ACC112 (cell line): ENCODE measurements at regions not wholly inside any gene's neighbourhood (a gene's known extent, or its start where the extent isn't known, plus 50 kb on each side); places are given as distances from the start of the nearest gene placed in this dataset.

Experiments used
- H2AFZ ChIP-seq: fragments of 200-600 bp; sonication (generic); one replicate; pipeline ENCODE4 v1.6.0; 2017; ENCODE audit warnings: antibody characterized with exemption, low read length; ENCODE audit not compliant: unreplicated experiment
- H3K27ac ChIP-seq: fragments of 200-600 bp; sonication (generic); 2 replicates; pipeline ENCODE4 v1.5.1; 2014; ENCODE audit warnings: low read depth, mild to moderate bottlenecking, antibody characterized with exemption, low read length, moderate library complexity
- H3K27me3 ChIP-seq: fragments of 200-600 bp; sonication (generic); 2 replicates; pipeline ENCODE4 v1.6.1; 2014; ENCODE audit warnings: mild to moderate bottlenecking, antibody characterized with exemption, low read length, moderate library complexity, mixed read lengths; ENCODE audit not compliant: insufficient read depth
- H3K36me3 ChIP-seq: fragments of 200-600 bp; sonication (generic); 2 replicates; pipeline ENCODE4 v1.6.1; 2016; ENCODE audit warnings: mild to moderate bottlenecking, antibody characterized with exemption, low read length, moderate library complexity, mixed read lengths; ENCODE audit not compliant: insufficient read depth
- H3K4me1 ChIP-seq: fragments of 200-600 bp; sonication (generic); one replicate; pipeline ENCODE4 v1.6.1; 2016; ENCODE audit warnings: low read length, mixed read lengths; ENCODE audit not compliant: insufficient read depth, unreplicated experiment, control insufficient read depth
- H3K4me3 ChIP-seq: fragments of 200-600 bp; sonication (generic); 2 replicates; pipeline ENCODE4 v1.5.1; 2014; ENCODE audit warnings: mild to moderate bottlenecking, low read depth, low read length
- H3K79me2 ChIP-seq: fragments of 200-600 bp; sonication (generic); one replicate; pipeline ENCODE4 v1.6.0; 2016; ENCODE audit warnings: low read length; ENCODE audit not compliant: control insufficient read depth, unreplicated experiment, insufficient read depth

- no peak overlapping the region for H3K27ac ChIP-seq
- H3K27me3 ChIP-seq: no peaks in the 10 kb centered on the region
- H3K4me3 ChIP-seq: no peak overlapping the region
- H3K79me2 ChIP-seq: no peaks in the 10 kb centered on the region
- H2AFZ ChIP-seq: no peak overlapping the region
- H3K4me1 ChIP-seq: no peaks in the 10 kb centered on the region
- no peaks in the 10 kb centered on the region for H3K36me3 ChIP-seq
These were observed 50.8 kb upstream of the SLC39A10 start for GRCh38 chr2:195606179-195606578.

GRCh38 chr2:195604706-195605105 is 52.3 kb upstream of the SLC39A10 start:
- Histone ChIP-seq H3K4me3 (no peak overlapping the region), H3K4me1 (no peaks in the 10 kb centered on the region), H3K36me3 (no peaks in the 10 kb centered on the region), H3K79me2 (no peaks in the 10 kb centered on the region), H2AFZ (no peak overlapping the region), H3K27me3 (no peaks in the 10 kb centered on the region), H3K27ac (no peak overlapping the region)

- no peaks in the 10 kb centered on the region for H3K36me3 ChIP-seq
- no peaks in the 10 kb centered on the region for H3K79me2 ChIP-seq
- H3K4me3 ChIP-seq: no peak overlapping the region
- H2AFZ ChIP-seq: no peak overlapping the region
- H3K27me3 ChIP-seq: no peaks in the 10 kb centered on the region
- no peak overlapping the region for H3K27ac ChIP-seq
- no peaks in the 10 kb centered on the region for H3K4me1 ChIP-seq
These were observed 53.0 kb upstream of the SLC39A10 start for GRCh38 chr2:195603998-195604397.

GRCh38 chr2:195603408-195603807 is 53.6 kb upstream of the SLC39A10 start:
- H2AFZ ChIP-seq: no peak overlapping the region
- no peak overlapping the region for H3K4me3 ChIP-seq
- no peaks in the 10 kb centered on the region for H3K36me3 ChIP-seq
- no peak overlapping the region for H3K27ac ChIP-seq
- H3K4me1 ChIP-seq: no peaks in the 10 kb centered on the region
- no peaks in the 10 kb centered on the region for H3K27me3 ChIP-seq
- H3K79me2 ChIP-seq: no peaks in the 10 kb centered on the region

GRCh38 chr2:195602687-195603086 is 54.3 kb upstream of the SLC39A10 start:
- no peaks in the 10 kb centered on the region for H3K4me1 ChIP-seq
- H3K27ac ChIP-seq: no peak overlapping the region
- H3K4me3 ChIP-seq: no peak overlapping the region
- no peaks in the 10 kb centered on the region for H3K36me3 ChIP-seq
- H2AFZ ChIP-seq: no peak overlapping the region
- H3K27me3 ChIP-seq: no peaks in the 10 kb centered on the region
- no peaks in the 10 kb centered on the region for H3K79me2 ChIP-seq

GRCh38 chr2:195601361-195601760 is 55.7 kb upstream of the SLC39A10 start:
- no peak overlapping the region for H3K27ac ChIP-seq
- H3K36me3 ChIP-seq: no peaks in the 10 kb centered on the region
- no peaks in the 10 kb centered on the region for H3K27me3 ChIP-seq
- no peaks in the 10 kb centered on the region for H3K79me2 ChIP-seq
- no peaks in the 10 kb centered on the region for H3K4me1 ChIP-seq
- no peak overlapping the region for H3K4me3 ChIP-seq
- H2AFZ ChIP-seq: no peak overlapping the region

- no peak overlapping the region for H2AFZ ChIP-seq
- H3K4me3 ChIP-seq: no peak overlapping the region
- no peak overlapping the region for H3K27ac ChIP-seq
- H3K79me2 ChIP-seq: no peaks in the 10 kb centered on the region
- no peaks in the 10 kb centered on the region for H3K36me3 ChIP-seq
- no peaks in the 10 kb centered on the region for H3K27me3 ChIP-seq
- H3K4me1 ChIP-seq: no peaks in the 10 kb centered on the region
These were observed 56.2 kb upstream of the SLC39A10 start for GRCh38 chr2:195600778-195601177.

GRCh38 chr2:195596840-195597239 is 60.2 kb upstream of the SLC39A10 start:
- Histone ChIP-seq H3K27ac (no peak overlapping the region), H3K79me2 (no peaks in the 10 kb centered on the region), H3K4me3 (no peak overlapping the region), H3K27me3 (no peaks in the 10 kb centered on the region), H3K4me1 (no peaks in the 10 kb centered on the region), H3K36me3 (no peaks in the 10 kb centered on the region), H2AFZ (no peak overlapping the region)

GRCh38 chr2:195595825-195596224 is 61.2 kb upstream of the SLC39A10 start:
- Histone ChIP-seq H3K27ac (no peak overlapping the region), H3K36me3 (no peaks in the 10 kb centered on the region), H2AFZ (no peak overlapping the region), H3K4me1 (no peaks in the 10 kb centered on the region), H3K79me2 (no peaks in the 10 kb centered on the region), H3K4me3 (no peak overlapping the region), H3K27me3 (no peaks in the 10 kb centered on the region)

- Histone ChIP-seq H3K79me2 (no peaks in the 10 kb centered on the region), H2AFZ (peak overlapping the region; percentile 26), H3K36me3 (no peaks in the 10 kb centered on the region), H3K4me1 (no peaks in the 10 kb centered on the region), H3K27me3 (no peaks in the 10 kb centered on the region), H3K4me3 (no peak overlapping the region), H3K27ac (no peak overlapping the region)
These were observed 61.9 kb upstream of the SLC39A10 start for GRCh38 chr2:195594919-195595694.

- Histone ChIP-seq H3K27me3 (no peaks in the 10 kb centered on the region), H2AFZ (peak overlapping the region; percentile 26)
These were observed 62.8 kb upstream of the SLC39A10 start for GRCh38 chr2:195594248-195594647.

More at GRCh38 chr2:195594248-195594647, 62.8 kb upstream of the SLC39A10 start:
- Histone ChIP-seq H3K36me3 (no peaks in the 10 kb centered on the region), H3K27ac (no peak overlapping the region), H3K4me3 (no peak overlapping the region), H3K79me2 (no peaks in the 10 kb centered on the region), H3K4me1 (no peaks in the 10 kb centered on the region)
